GM18499 (cell line): ENCODE measurements at regions not wholly inside any gene's neighbourhood (a gene's known extent, or its start where the extent isn't known, plus 50 kb on each side); places are given as distances from the start of the nearest gene placed in this dataset.

Source experiments
- ATAC-seq: cut with Tn5 transposase; IDR thresholded peaks from one replicate; pipeline ENCODE4 v1.9.1; 2021; ENCODE audit warnings: moderate number of reproducible peaks; ENCODE audit not compliant: insufficient read depth, unreplicated experiment

DNA sequence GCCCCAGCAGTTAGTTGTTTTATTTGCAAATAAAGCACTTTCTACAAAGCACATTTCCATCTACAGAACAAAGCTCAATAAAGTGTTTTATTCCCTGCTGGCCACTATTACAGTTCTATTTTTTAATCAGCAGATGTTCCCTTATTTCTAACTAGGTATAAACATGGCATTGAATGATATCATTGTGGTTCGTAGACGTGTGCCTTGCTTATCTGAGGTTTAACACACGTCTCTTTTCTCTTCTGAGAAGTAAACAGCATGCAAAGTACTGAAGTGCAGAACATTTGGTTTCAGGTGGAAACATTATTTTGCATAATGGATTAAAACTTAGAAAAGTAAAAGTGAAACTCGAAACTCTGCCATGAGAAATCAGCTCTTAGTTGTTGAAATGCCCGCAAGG is 1989.3 kb upstream of the WWC1 start:
- ATAC-seq, result no peak

DNA sequence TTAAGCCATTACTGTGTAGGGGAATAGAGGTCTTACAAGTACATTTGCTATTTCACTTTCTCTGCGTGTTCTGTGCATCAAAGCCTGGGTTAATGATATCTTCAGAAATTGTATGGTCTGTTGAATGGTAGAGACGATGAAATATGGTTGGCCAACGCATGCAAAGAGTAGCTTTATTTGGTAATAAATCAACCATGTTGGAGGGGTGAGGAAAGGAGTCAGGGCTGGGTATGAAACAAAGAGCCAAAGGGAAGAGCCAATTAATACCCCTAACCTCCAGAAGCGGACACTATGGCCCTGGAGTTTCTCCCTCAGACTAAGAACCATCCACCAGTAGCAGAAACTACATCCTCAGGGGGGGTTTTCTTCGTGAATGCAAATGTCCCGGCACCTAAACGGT is 1974.0 kb upstream of the WWC1 start:
- ATAC-seq, result no peak

DNA sequence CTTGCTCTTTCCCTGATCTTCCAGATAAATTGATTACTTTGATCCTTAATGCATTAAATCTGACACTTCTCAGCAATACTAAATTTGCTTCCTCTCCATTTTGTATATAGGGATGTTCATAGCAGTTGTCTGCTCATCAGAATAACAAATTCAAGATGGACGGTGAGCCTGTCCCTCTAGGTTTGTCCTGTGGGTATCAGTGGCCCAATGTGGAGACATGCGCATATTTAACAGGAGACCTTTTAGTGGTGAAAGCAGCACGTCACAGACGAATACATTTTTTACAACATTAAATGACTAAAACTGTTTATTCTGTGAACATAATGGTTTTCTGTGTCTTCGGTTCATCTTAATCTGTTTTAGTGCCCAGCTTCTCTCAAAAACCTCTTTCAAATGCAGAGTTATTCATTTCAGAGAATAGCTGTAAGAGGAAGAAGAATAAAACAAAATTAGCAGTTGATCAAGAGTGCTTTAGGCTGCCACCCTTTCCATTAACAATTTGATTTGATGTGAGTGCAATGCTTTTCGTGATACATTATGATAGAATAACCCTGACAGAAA is 1970.4 kb upstream of the WWC1 start:
- ATAC-seq, result no peak

- ATAC-seq, result no peak
Observed at GRCh38 chr5:166324372-166324771, 1967.1 kb upstream of the WWC1 start.

- no peak for ATAC-seq
Observed at GRCh38 chr5:166329149-166329800, 1962.2 kb upstream of the WWC1 start.

GRCh38 chr5:166330036-166330435 is 1961.4 kb upstream of the WWC1 start:
- ATAC-seq, result no peak

- no peak for ATAC-seq
Observed at GRCh38 chr5:166331521-166331920, 1959.9 kb upstream of the WWC1 start.

DNA sequence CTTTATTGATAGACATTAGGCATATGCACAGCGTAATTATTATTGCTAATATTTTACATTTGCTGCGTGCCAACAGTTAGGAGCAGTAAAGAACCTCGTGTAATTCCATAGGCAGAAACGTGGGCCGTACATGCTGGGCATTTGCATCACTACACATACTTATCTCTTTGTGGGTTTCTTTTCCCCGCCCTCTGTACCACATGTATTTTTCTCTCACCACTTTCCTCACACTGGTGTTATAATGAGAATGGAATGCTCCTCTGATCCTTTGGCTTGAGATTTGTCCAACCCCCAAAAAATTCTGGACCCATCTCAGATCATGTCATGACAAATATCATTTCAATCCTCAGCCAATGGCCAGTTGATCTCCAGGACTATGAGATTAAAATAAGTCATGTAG is 1952.6 kb upstream of the WWC1 start:
- ATAC-seq, result no peak

GRCh38 chr5:166340039-166340438 is 1951.4 kb upstream of the WWC1 start:
- ATAC-seq, result no peak

- no peak for ATAC-seq
Observed at GRCh38 chr5:166341740-166342337, 1949.6 kb upstream of the WWC1 start.

DNA sequence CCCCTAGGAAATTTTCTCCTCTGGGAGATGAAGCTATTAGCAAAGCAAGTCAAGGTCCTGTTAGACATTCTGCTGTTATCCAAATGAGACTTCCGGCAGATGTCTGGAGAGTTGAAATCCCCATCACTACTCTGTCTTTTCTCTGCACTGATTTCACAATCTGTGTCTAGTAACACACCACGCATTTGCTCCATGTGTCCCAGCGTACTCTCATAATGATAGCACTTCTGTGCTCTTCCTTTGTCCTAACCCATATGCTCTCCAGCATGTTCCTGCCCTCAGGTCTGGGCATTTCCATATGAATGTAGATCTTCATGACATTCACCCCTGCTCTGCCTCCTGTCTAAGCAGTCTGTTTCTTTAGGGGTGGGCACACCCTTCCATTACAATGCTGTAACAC is 1949.0 kb upstream of the WWC1 start:
- no peak for ATAC-seq

DNA sequence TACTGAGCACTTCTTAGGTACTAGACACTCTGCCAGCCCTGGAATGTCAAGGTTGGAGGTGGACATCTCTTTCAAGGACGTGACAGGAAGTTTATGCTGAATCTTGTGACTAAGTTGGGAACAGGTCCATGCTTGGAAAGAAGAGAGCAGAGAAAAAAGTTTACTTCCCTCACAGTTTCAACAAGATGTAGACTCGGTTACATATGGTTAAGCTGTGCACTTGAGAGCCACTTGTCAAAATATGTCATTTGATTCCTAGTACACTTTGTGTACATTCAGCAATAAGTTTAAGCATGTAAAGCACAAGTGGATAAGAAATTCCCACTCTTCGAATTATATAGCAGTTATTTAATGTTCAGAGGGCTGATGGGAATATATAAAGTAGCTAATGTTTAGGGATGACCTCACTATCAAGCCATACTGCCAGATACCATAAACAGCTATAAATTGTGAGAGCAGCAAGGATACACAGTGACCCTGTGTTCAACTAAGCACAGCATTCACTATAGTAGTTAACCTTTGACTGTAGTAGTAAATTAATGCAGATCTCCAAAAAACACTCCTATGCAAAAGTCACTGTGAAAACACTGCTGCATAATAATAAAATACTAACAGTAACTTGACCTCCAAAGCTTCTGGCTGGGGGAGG is 1944.6 kb upstream of the WWC1 start:
- ATAC-seq, result no peak

GRCh38 chr5:166349046-166349445 is 1942.4 kb upstream of the WWC1 start:
- no peak for ATAC-seq

GRCh38 chr5:166353580-166353979 is 1937.9 kb upstream of the WWC1 start:
- no peak for ATAC-seq

GRCh38 chr5:166354332-166354731 is 1937.1 kb upstream of the WWC1 start:
- no peak for ATAC-seq

GRCh38 chr5:166356096-166356495 is 1935.3 kb upstream of the WWC1 start:
- ATAC-seq, result no peak

DNA sequence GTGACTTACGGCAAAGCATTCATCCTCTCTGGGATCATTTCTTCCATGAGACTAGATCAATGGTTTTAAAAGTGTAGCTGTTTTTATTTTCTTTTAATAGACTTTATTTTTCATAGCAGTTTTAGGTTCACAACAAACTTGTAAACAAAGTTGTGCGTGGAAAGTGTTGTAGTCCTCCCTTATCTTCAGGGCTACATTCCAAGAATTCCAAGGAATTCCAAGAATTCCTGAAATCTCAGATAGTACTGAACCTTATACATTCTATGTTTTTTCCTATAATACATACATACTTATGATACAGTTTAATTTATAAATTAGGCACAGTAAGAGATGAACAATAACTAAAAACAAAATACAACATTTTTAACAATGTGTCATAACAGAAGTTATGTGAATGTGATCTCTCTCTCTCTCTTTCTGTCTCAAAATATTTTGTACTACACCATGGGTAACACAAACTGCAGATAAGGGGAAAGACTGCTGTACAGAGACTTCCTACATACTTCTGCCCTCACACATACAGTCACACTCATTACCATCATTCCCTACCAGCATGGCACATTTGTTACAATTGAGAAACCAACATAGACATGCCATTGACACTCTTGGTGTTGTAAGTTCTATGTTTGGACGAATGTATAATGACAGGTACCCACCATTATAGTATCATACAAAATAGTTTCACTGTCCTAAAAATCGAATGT is 1933.2 kb upstream of the WWC1 start:
- no peak for ATAC-seq

- ATAC-seq, result no peak
Observed at GRCh38 chr5:166363087-166363760, 1928.2 kb upstream of the WWC1 start.

GRCh38 chr5:166365164-166365563 is 1926.3 kb upstream of the WWC1 start:
- ATAC-seq, result no peak

DNA sequence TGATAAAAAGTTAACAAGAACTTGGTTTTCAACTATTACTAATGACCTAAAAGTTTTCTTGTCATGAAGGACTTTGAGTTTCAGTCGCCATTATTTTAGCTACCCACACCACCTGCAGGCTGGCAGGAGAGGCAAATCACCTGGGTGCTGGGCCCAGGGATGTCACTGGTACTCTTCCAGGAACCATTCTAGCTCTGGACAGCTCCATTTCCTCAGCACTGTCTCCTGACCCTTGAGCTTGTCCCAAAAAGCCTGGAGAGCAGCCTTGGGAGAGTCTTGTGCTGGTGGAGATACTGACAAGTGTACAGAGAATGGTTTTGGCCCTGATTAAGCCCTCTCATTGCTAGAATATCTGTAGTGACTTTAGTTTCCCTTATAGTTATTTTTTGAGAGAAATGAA is 1924.1 kb upstream of the WWC1 start:
- ATAC-seq, result no peak
